Peyer's patch (tissue), 4 donors: ENCODE measurements at regions not wholly inside any gene's neighbourhood (a gene's known extent, or its start where the extent isn't known, plus 50 kb on each side); places are given as distances from the start of the nearest gene placed in this dataset.

Source experiments
- POLR2A ChIP-seq, 2 donors: fragments of 450-650 bp; IDR thresholded peaks; one replicate each; pipeline ENCODE4 v1.5.1; 2017; ENCODE audit warnings: antibody characterized with exemption in 2 of 2, mild to moderate bottlenecking in 2 of 2, moderate library complexity in 2 of 2
- TF ChIP-seq, protein P1 (sequence below), 6 experiments: fragments of 450-650 bp in 4 of 6; fragments of 200-600 bp in 2 of 6; sonication (generic) in 1 of 6; IDR thresholded peaks; one replicate each; pipeline ENCODE4 v1.5.1; 2017 to 2019; ENCODE audit warnings: antibody characterized with exemption in 6 of 6, mild to moderate bottlenecking in 3 of 6, moderate library complexity in 1 of 6

DNA sequence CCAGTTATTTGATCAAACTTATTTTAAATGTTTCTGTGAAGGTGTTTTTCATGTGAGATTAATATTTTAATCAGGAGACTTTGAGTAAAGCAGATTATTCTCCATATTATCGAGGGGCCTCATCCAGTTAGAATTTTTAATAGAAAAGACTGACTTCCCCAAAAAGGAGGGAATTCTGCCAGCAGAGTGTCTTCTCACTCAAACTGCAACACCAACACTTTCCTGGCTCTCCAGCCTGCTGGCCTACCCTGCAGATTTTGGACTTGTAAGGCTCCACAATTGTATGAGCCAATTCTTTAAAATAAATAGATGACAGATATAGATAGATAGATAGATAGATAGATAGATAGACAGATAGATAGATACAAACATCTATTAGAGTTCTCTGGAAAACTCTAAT is 155.7 kb downstream of the SEC23A start:
- TF ChIP-seq, protein P1, sequence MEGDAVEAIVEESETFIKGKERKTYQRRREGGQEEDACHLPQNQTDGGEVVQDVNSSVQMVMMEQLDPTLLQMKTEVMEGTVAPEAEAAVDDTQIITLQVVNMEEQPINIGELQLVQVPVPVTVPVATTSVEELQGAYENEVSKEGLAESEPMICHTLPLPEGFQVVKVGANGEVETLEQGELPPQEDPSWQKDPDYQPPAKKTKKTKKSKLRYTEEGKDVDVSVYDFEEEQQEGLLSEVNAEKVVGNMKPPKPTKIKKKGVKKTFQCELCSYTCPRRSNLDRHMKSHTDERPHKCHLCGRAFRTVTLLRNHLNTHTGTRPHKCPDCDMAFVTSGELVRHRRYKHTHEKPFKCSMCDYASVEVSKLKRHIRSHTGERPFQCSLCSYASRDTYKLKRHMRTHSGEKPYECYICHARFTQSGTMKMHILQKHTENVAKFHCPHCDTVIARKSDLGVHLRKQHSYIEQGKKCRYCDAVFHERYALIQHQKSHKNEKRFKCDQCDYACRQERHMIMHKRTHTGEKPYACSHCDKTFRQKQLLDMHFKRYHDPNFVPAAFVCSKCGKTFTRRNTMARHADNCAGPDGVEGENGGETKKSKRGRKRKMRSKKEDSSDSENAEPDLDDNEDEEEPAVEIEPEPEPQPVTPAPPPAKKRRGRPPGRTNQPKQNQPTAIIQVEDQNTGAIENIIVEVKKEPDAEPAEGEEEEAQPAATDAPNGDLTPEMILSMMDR (IDR thresholded peaks at IDR 0.05), result no peak
- TF ChIP-seq POLR2A (IDR thresholded peaks at IDR 0.05), result no peak
